ENCODE measurements at regions not wholly inside any gene's neighbourhood (a gene's known extent, or its start where the extent isn't known, plus 50 kb on each side); places are given as distances from the start of the nearest gene placed in this dataset.

- no peak overlapping the region for H3K4me2 ChIP-seq
Observed at GRCh38 chr5:68419081-68419636, 203.6 kb downstream of the PIK3R1 start.

GRCh38 chr5:68419637-68420452 is 204.3 kb downstream of the PIK3R1 start:
- H3K9me3 ChIP-seq, result no peaks in the 10 kb centered on the region
- TF ChIP-seq TAF1 (IDR thresholded peaks at IDR 0.05; ENCODE audit: borderline replicate concordance, low read depth, low read length) (no peak), EP300 (IDR thresholded peaks at IDR 0.05; ENCODE audit: borderline replicate concordance in 1 of 2, low read depth in 1 of 2, low read length in 1 of 2) (no peak), CHD2 (IDR thresholded peaks at IDR 0.05; ENCODE audit: low read length, partially characterized antibody) (no peak), RAD21 (IDR thresholded peaks at IDR 0.05; ENCODE audit: low read length) (no peak), TCF12 (IDR thresholded peaks at IDR 0.05) (no peak)
- POLR2A ChIA-PET, result no interaction called here
- no peaks in the 10 kb centered on the region for H4K20me1 ChIP-seq (ENCODE audit: insufficient read depth)
- CTCF ChIA-PET, result interaction anchor here (0.7 to 1.3 kb wide), 3 partner anchors 16 to 587 kb away, joined by 3 to 5 read pairs (median 3); no protein-coding TSS in a partner anchor
- no peak overlapping the region for H3K9ac ChIP-seq
- WGBS (ENCODE audit: low lambda C conversion rate), result 50% methylated on average over 7 of the region's 8 CpGs
- H2AFZ ChIP-seq (ENCODE audit: low read depth), result no peak overlapping the region
- no peak overlapping the region for H3K27ac ChIP-seq (ENCODE audit: low read depth in 2 of 2, low read length in 1 of 2)
- H3K36me3 ChIP-seq (replicated peaks in 1 of 2; ENCODE audit: control insufficient read depth in 1 of 2, insufficient read depth in 2 of 2, low read length in 1 of 2), result no peaks in the 10 kb centered on the region
- no peaks in the 10 kb centered on the region for H3F3A ChIP-seq (replicated peaks; ENCODE audit: insufficient read depth)
- no peak overlapping the region for H3K4me2 ChIP-seq
- peaks cover 7 to 28% of the 10 kb centered on the region in 2 experiments; a peak in 3 of 4 replicates for H3K4me1 ChIP-seq (ENCODE audit: control insufficient read depth in 1 of 2, insufficient read depth in 2 of 2, low read depth in 1 of 2, low read length in 1 of 2)
- no peak overlapping the region for H3K4me3 ChIP-seq (ENCODE audit: low read depth in 2 of 2, low read length in 1 of 2)
- no peaks in the 10 kb centered on the region for H3K27me3 ChIP-seq (ENCODE audit: insufficient read depth)
- DNase-seq, result no peak
- no peaks in the 10 kb centered on the region for H3K9me2 ChIP-seq
- H3K79me2 ChIP-seq (ENCODE audit: insufficient read depth), result no peaks in the 10 kb centered on the region

More at GRCh38 chr5:68419081-68419636, 203.6 kb downstream of the PIK3R1 start:
- Histone ChIP-seq H3K9me2 (no peaks in the 10 kb centered on the region), H4K20me1 (ENCODE audit: insufficient read depth) (no peaks in the 10 kb centered on the region), H3F3A (replicated peaks; ENCODE audit: insufficient read depth) (no peaks in the 10 kb centered on the region), H3K36me3 (replicated peaks in 1 of 2; ENCODE audit: control insufficient read depth in 1 of 2, insufficient read depth in 2 of 2, low read length in 1 of 2) (no peaks in the 10 kb centered on the region), H3K9ac (no peak overlapping the region), H2AFZ (ENCODE audit: low read depth) (no peak overlapping the region), H3K4me3 (ENCODE audit: low read depth in 2 of 2, low read length in 1 of 2) (no peak overlapping the region), H3K9me3 (no peaks in the 10 kb centered on the region), H3K79me2 (ENCODE audit: insufficient read depth) (no peaks in the 10 kb centered on the region), H3K27ac (ENCODE audit: low read depth in 2 of 2, low read length in 1 of 2) (no peak overlapping the region), H3K27me3 (ENCODE audit: insufficient read depth) (no peaks in the 10 kb centered on the region), H3K4me1 (ENCODE audit: control insufficient read depth in 1 of 2, insufficient read depth in 2 of 2, low read depth in 1 of 2, low read length in 1 of 2) (peaks cover 7 to 28% of the 10 kb centered on the region in 2 experiments; a peak in 3 of 4 replicates)
- DNase-seq, result no peak
- 57% methylated on average over 4 of the region's 4 CpGs for WGBS (ENCODE audit: low lambda C conversion rate)
- TF ChIP-seq USF1 (IDR thresholded peaks at IDR 0.05; ENCODE audit: borderline replicate concordance, low read depth) (no peak), FOXM1 (IDR thresholded peaks at IDR 0.05; ENCODE audit: low read depth) (no peak), NRF1 (IDR thresholded peaks at IDR 0.05; ENCODE audit: low read depth, low read length) (no peak), TAF1 (IDR thresholded peaks at IDR 0.05; ENCODE audit: borderline replicate concordance, low read depth, low read length) (no peak), CHD2 (IDR thresholded peaks at IDR 0.05; ENCODE audit: low read length, partially characterized antibody) (no peak), POLR2AphosphoS5 (IDR thresholded peaks at IDR 0.05; ENCODE audit: low read depth, low read length) (no peak), CTCF (IDR thresholded peaks at IDR 0.05) (no peak), TCF12 (IDR thresholded peaks at IDR 0.05) (no peak), RFX5 (IDR thresholded peaks at IDR 0.05; ENCODE audit: low read length) (no peak), NFIC (IDR thresholded peaks at IDR 0.05; ENCODE audit: borderline replicate concordance) (no peak), GATA2 (CRISPR knock-in tag; IDR thresholded peaks at IDR 0.05) (no peak), RXRA (IDR thresholded peaks at IDR 0.05; ENCODE audit: borderline replicate concordance, low read depth) (no peak), EP300 (IDR thresholded peaks at IDR 0.05; ENCODE audit: borderline replicate concordance in 1 of 2, low read depth in 1 of 2, low read length in 1 of 2) (no peak)
- POLR2A ChIA-PET, result no interaction called here
- CTCF ChIA-PET, result interaction anchor here (1.2 kb wide), 1 partner anchor 133 kb away, joined by 5 read pairs; no protein-coding TSS in a partner anchor
